Endothelial cell of umbilical vein (primary cell): ENCODE measurements at regions not wholly inside any gene's neighbourhood (a gene's known extent, or its start where the extent isn't known, plus 50 kb on each side); places are given as distances from the start of the nearest gene placed in this dataset.
"Not testable (repeated sequence)": the region's sequence is repeated elsewhere in the genome, so short reads cannot be mapped to it uniquely, and the experiment has no call there.

Experiments
- BruUV-seq: library from RNA; stranded (reverse); fragments of 400-500 nt; replicated peaks from 2 replicates; lab custom pipeline; 2021; lab: Mats Ljungman, UMichigan
- CTCF ChIA-PET: fragments of 300-600, 350-600 bp; sonication (Branson Sonifier 250); formaldehyde crosslinking; loops from one replicate; lab custom pipeline; 2021; ENCODE audit warnings: antibody characterized with exemption, inconsistent platforms; lab: Charles Lee
- POLR2A ChIA-PET: fragments of 300-600, 350-600 bp; sonication (Branson Sonifier 250); formaldehyde crosslinking; loops from one replicate; lab custom pipeline; 2021; ENCODE audit warnings: antibody characterized with exemption, inconsistent platforms; lab: Charles Lee
- DNase-seq: peaks from one replicate; pipeline ENCODE4 v3.0.0-alpha.2; 2011; ENCODE audit warnings: low read depth, low spot score
- FAIRE-seq: peaks from 2 replicates; lab custom pipeline; 2011; peaks lifted over from hg19 to GRCh38; lab: Jason Lieb, UNC
- H2AFZ ChIP-seq: 2 replicates; pipeline ENCODE4 v1.6.0; 2012; ENCODE audit warnings: low read depth, low read length, control low read depth, inconsistent platforms
- H3K27ac ChIP-seq: 2 replicates; pipeline ENCODE4 v1.5.1; 2011; ENCODE audit warnings: low read depth, mild to moderate bottlenecking, control low read depth, low read length, moderate library complexity; ENCODE audit not compliant: insufficient read depth
- H3K27me3 ChIP-seq, 2 experiments: 2 replicates each; pipeline versions ENCODE4 v1.6.0 to v1.6.1; 2011; ENCODE audit warnings: low read length in 2 of 2, mixed read lengths in 1 of 2; ENCODE audit not compliant: control insufficient read depth in 2 of 2, insufficient read depth in 2 of 2
- H3K36me3 ChIP-seq, 2 experiments: 2 replicates in 1 of 2; 3 replicates in 1 of 2; pipeline ENCODE4 v1.5.1; 2011; ENCODE audit warnings: low read length in 2 of 2, mild to moderate bottlenecking in 1 of 2, moderate library complexity in 1 of 2; ENCODE audit not compliant: control insufficient read depth in 2 of 2, insufficient read depth in 2 of 2; ENCODE audit errors: extremely low read depth in 1 of 2
- H3K4me1 ChIP-seq: 3 replicates; pipeline ENCODE4 v1.5.1; 2011; ENCODE audit warnings: mild to moderate bottlenecking, low read length; ENCODE audit not compliant: control insufficient read depth, insufficient read depth; ENCODE audit errors: extremely low read depth
- H3K4me2 ChIP-seq: 2 replicates; pipeline ENCODE4 v1.6.1; 2011; ENCODE audit warnings: low read length, control low read depth, mixed read lengths; ENCODE audit not compliant: insufficient read depth
- H3K4me3 ChIP-seq, 3 experiments: fragments of 200-600 bp in 1 of 3; sonication (generic), shearing (Covaris generic) in 1 of 3; replicated peaks in 1 of 3; 2 replicates each; pipeline ENCODE4 v1.5.1; 2011 to 2016; ENCODE audit warnings: control low read depth in 3 of 3, low read length in 3 of 3, mild to moderate bottlenecking in 2 of 3, inconsistent platforms in 1 of 3, low read depth in 1 of 3, moderate library complexity in 1 of 3; ENCODE audit not compliant: insufficient read depth in 1 of 3
- H3K79me2 ChIP-seq: 2 replicates; pipeline ENCODE4 v1.6.0; 2012; ENCODE audit warnings: low read length, inconsistent platforms; ENCODE audit not compliant: control insufficient read depth, insufficient read depth
- H3K9ac ChIP-seq: replicated peaks from 2 replicates; pipeline ENCODE3; 2011; ENCODE audit warnings: low read length, control low read depth; ENCODE audit not compliant: insufficient read depth; ENCODE audit errors: extremely low read depth
- H3K9me1 ChIP-seq: replicated peaks from 3 replicates; pipeline ENCODE4 v1.6.0; 2011; ENCODE audit warnings: mild to moderate bottlenecking, low read length; ENCODE audit not compliant: control insufficient read depth, insufficient read depth; ENCODE audit errors: extremely low read depth
- H3K9me3 ChIP-seq: replicated peaks from 2 replicates; pipeline ENCODE4 v1.5.1; 2012; ENCODE audit warnings: low read length, inconsistent platforms; ENCODE audit not compliant: control insufficient read depth, insufficient read depth
- H4K20me1 ChIP-seq: replicated peaks from 2 replicates; pipeline ENCODE3; 2011; ENCODE audit warnings: mild to moderate bottlenecking, low read length; ENCODE audit not compliant: control insufficient read depth, insufficient read depth; ENCODE audit errors: extremely low read depth
- CTCF ChIP-seq, 2 donors: IDR thresholded peaks; 1 replicate in 1 of 2; 2 replicates in 1 of 2; pipeline ENCODE4 v1.5.1; 2011; ENCODE audit warnings: low read length in 2 of 2, mild to moderate bottlenecking in 2 of 2, moderate library complexity in 2 of 2, control low read depth in 1 of 2, inconsistent platforms in 1 of 2, low read depth in 1 of 2; ENCODE audit not compliant: insufficient read depth in 1 of 2; ENCODE audit errors: extremely low read depth in 1 of 2
- EZH2 ChIP-seq: IDR thresholded peaks from 2 replicates; pipeline ENCODE4 v1.6.1; 2012; ENCODE audit warnings: borderline replicate concordance, low read depth, mild to moderate bottlenecking, moderate library complexity, low read length, inconsistent platforms; ENCODE audit not compliant: severe bottlenecking
- FOS ChIP-seq: IDR thresholded peaks from 2 replicates; pipeline ENCODE4 v1.6.1; 2011; ENCODE audit warnings: mild to moderate bottlenecking, low read length, moderate library complexity, borderline replicate concordance; ENCODE audit not compliant: insufficient read depth
- GATA2 ChIP-seq: IDR thresholded peaks from 2 replicates; pipeline ENCODE4 v1.7.0; 2011; ENCODE audit warnings: low read depth, mild to moderate bottlenecking, moderate library complexity, mixed read lengths, low read length; ENCODE audit not compliant: insufficient read length, insufficient read depth
- JUN ChIP-seq: IDR thresholded peaks from 2 replicates; pipeline ENCODE4 v1.6.1; 2011; ENCODE audit warnings: borderline replicate concordance, low read depth; ENCODE audit not compliant: insufficient read length, insufficient read depth
- MAX ChIP-seq: IDR thresholded peaks from 2 replicates; pipeline ENCODE4 v1.6.1; 2011; ENCODE audit not compliant: insufficient read depth, insufficient read length
- MYC ChIP-seq: IDR thresholded peaks from one replicate; pipeline ENCODE4 v1.6.1; 2011; ENCODE audit warnings: mild to moderate bottlenecking, low read depth, low read length
- POLR2A ChIP-seq: IDR thresholded peaks from 2 replicates; pipeline ENCODE4 v1.6.1; 2012; ENCODE audit warnings: low read depth, mild to moderate bottlenecking, control low read depth, low read length
- POLR2AphosphoS5 ChIP-seq: IDR thresholded peaks from 2 replicates; pipeline ENCODE4 v1.6.1; 2012; ENCODE audit warnings: low read depth, mild to moderate bottlenecking, control low read depth, low read length, moderate library complexity; ENCODE audit not compliant: insufficient read depth
- dilution Hi-C: fragments of 300-500 bp; cut with MboI; formaldehyde crosslinking; loops from one replicate; pipeline ENCODE4 v1.15.0; 2019; ENCODE audit warnings: low sequenced_read_pairs; ENCODE audit not compliant: extremely low pct_ligation_motif_present
- intact Hi-C: fragments of 100-400 bp; cut with micrococcal nuclease; formaldehyde crosslinking; loops from one replicate; pipeline ENCODE4 v1.10.0; 2022

- H3K9ac ChIP-seq = no peak overlapping the region
- no peaks in the 10 kb centered on the region for H3K9me3 ChIP-seq
- no peaks in the 10 kb centered on the region for H3K9me1 ChIP-seq
- no peaks in the 10 kb centered on the region for H3K4me1 ChIP-seq
- dilution Hi-C loops = no loop called here
- DNase-seq (no peak), FAIRE-seq (no peak)
- ChIA-PET CTCF (no interaction called here), POLR2A (no interaction called here)
- no peak overlapping the region for H3K27ac ChIP-seq
- H3K4me2 ChIP-seq = no peak overlapping the region
- TF ChIP-seq POLR2A (no peak), FOS (no peak), POLR2AphosphoS5 (no peak), CTCF (IDR thresholded peaks at IDR 0.05; ENCODE audit: extremely low read depth in 1 of 2, insufficient read depth in 1 of 2, low read depth in 1 of 2, low read length in 2 of 2) (no peak), JUN (no peak), MAX (no peak), GATA2 (no peak), MYC (no peak), EZH2 (no peak)
- BruUV-seq = no TSS peak
- H3K27me3 ChIP-seq = no peaks in the 10 kb centered on the region
- no peak overlapping the region for H2AFZ ChIP-seq
- no peaks in the 10 kb centered on the region for H3K79me2 ChIP-seq
- H4K20me1 ChIP-seq = no peaks in the 10 kb centered on the region
- intact Hi-C loops = no loop called here
- no peaks in the 10 kb centered on the region for H3K36me3 ChIP-seq
- H3K4me3 ChIP-seq = no peak overlapping the region
Measured at GRCh38 chr12:103024650-103025049, 67.2 kb downstream of the ASCL1 start.

- H4K20me1 ChIP-seq, H2AFZ ChIP-seq, CTCF ChIA-PET, dilution Hi-C loops, H3K4me2 ChIP-seq, FAIRE-seq, H3K4me3 ChIP-seq, DNase-seq, H3K9me1 ChIP-seq, BruUV-seq, H3K9ac ChIP-seq, H3K4me1 ChIP-seq, H3K9me3 ChIP-seq, H3K27ac ChIP-seq, intact Hi-C loops, H3K79me2 ChIP-seq, H3K36me3 ChIP-seq, POLR2A ChIA-PET, H3K27me3 ChIP-seq: not testable (repeated sequence)
Measured at GRCh38 chr12:103026643-103027042, 69.2 kb downstream of the ASCL1 start.
